Putamen (tissue), 1 donor: ENCODE measurements at regions not wholly inside any gene's neighbourhood (a gene's known extent, or its start where the extent isn't known, plus 50 kb on each side); places are given as distances from the start of the nearest gene placed in this dataset.
A peak's percentile ranks its signal among the peaks of the same experiment; 100 is the strongest.

ENCODE experiments used
- DNase-seq: peaks from one replicate; pipeline ENCODE4 v3.0.0-alpha.2; 2016; ENCODE audit warnings: low spot score

- DNase-seq = no peak
These were observed 96.4 kb upstream of the MYCBP2 start for GRCh38 chr13:77423296-77423695.

GRCh38 chr13:77422724-77423123, 95.8 kb upstream of the MYCBP2 start:
- no peak for DNase-seq

GRCh38 chr13:77417897-77418296, 91.0 kb upstream of the MYCBP2 start:
- DNase-seq = no peak

- no peak for DNase-seq
These were observed 89.8 kb upstream of the MYCBP2 start for GRCh38 chr13:77416666-77417212.

- DNase-seq = no peak
These were observed 88.6 kb upstream of the MYCBP2 start for GRCh38 chr13:77415253-77416071.

GRCh38 chr13:77412860-77413259, 86.0 kb upstream of the MYCBP2 start:
- no peak for DNase-seq

GRCh38 chr13:77412116-77412635, 85.3 kb upstream of the MYCBP2 start:
- no peak for DNase-seq

GRCh38 chr13:77409412-77409811, 82.5 kb upstream of the MYCBP2 start:
- DNase-seq = no peak

GRCh38 chr13:77406644-77407440, 79.9 kb upstream of the MYCBP2 start:
- DNase-seq = no peak

GRCh38 chr13:77398825-77399620, 72.1 kb upstream of the MYCBP2 start:
- DNase-seq = no peak

- no peak for DNase-seq
These were observed 70.7 kb upstream of the MYCBP2 start for GRCh38 chr13:77397636-77398035.

GRCh38 chr13:77391475-77391874, 64.6 kb upstream of the MYCBP2 start:
- no peak for DNase-seq

GRCh38 chr13:77390391-77390790, 63.5 kb upstream of the MYCBP2 start:
- no peak for DNase-seq

GRCh38 chr13:77389625-77390000, 62.7 kb upstream of the MYCBP2 start:
- peak; percentile 28 for DNase-seq

- peak; percentile 87 for DNase-seq
These were observed 62.2 kb upstream of the MYCBP2 start for GRCh38 chr13:77388944-77389624.

GRCh38 chr13:77387607-77388200, 60.8 kb upstream of the MYCBP2 start:
- no peak for DNase-seq

- no peak for DNase-seq
These were observed 60.1 kb upstream of the MYCBP2 start for GRCh38 chr13:77386880-77387606.

GRCh38 chr13:77386046-77386445, 59.2 kb upstream of the MYCBP2 start:
- no peak for DNase-seq

GRCh38 chr13:77384999-77385398, 58.1 kb upstream of the MYCBP2 start:
- DNase-seq = no peak

- no peak for DNase-seq
These were observed 56.2 kb upstream of the MYCBP2 start for GRCh38 chr13:77383097-77383496.
